GM19395 (cell line): ENCODE measurements at regions not wholly inside any gene's neighbourhood (a gene's known extent, or its start where the extent isn't known, plus 50 kb on each side); places are given as distances from the start of the nearest gene placed in this dataset.
A peak's percentile ranks its signal among the peaks of the same experiment; 100 is the strongest.
"Not testable (repeated sequence)": the region's sequence is repeated elsewhere in the genome, so short reads cannot be mapped to it uniquely, and the experiment has no call there.

ENCODE experiments used
- ATAC-seq: cut with Tn5 transposase; IDR thresholded peaks from one replicate; pipeline ENCODE4 v1.9.1; 2021; ENCODE audit warnings: mild to moderate bottlenecking, moderate library complexity; ENCODE audit not compliant: unreplicated experiment

- no peak for ATAC-seq
Observed at GRCh38 chr10:129042776-129043595, 424.1 kb upstream of the MGMT start.

GRCh38 chr10:129043691-129044090, 423.4 kb upstream of the MGMT start:
- ATAC-seq, result no peak

GRCh38 chr10:129045599-129045998, 421.4 kb upstream of the MGMT start:
- ATAC-seq, result no peak

- no peak for ATAC-seq
Observed at GRCh38 chr10:129046065-129046681, 420.9 kb upstream of the MGMT start.

- no peak for ATAC-seq
Observed at GRCh38 chr10:129046962-129047361, 420.1 kb upstream of the MGMT start.

GRCh38 chr10:129047600-129047999, 419.4 kb upstream of the MGMT start:
- no peak for ATAC-seq

- ATAC-seq, result no peak
Observed at GRCh38 chr10:129048513-129048912, 418.5 kb upstream of the MGMT start.

- ATAC-seq, result no peak
Observed at GRCh38 chr10:129049501-129049900, 417.5 kb upstream of the MGMT start.

- ATAC-seq, result no peak
Observed at GRCh38 chr10:129055225-129055624, 411.8 kb upstream of the MGMT start.

- ATAC-seq, result no peak
Observed at GRCh38 chr10:129055986-129056385, 411.1 kb upstream of the MGMT start.

- ATAC-seq, result peak; percentile 34
Observed at GRCh38 chr10:129056734-129057689, 410.0 kb upstream of the MGMT start.

GRCh38 chr10:129057856-129058663, 409.0 kb upstream of the MGMT start:
- peak; percentile 95 for ATAC-seq

GRCh38 chr10:129058664-129059155, 408.3 kb upstream of the MGMT start:
- ATAC-seq, result no peak

- no peak for ATAC-seq
Observed at GRCh38 chr10:129059977-129060376, 407.1 kb upstream of the MGMT start.

GRCh38 chr10:129063212-129063611, 403.8 kb upstream of the MGMT start:
- no peak for ATAC-seq

- ATAC-seq, result no peak
Observed at GRCh38 chr10:129063877-129064276, 403.2 kb upstream of the MGMT start.

GRCh38 chr10:129066529-129066928, 400.5 kb upstream of the MGMT start:
- not testable (repeated sequence) for ATAC-seq

GRCh38 chr10:129071411-129071810, 395.6 kb upstream of the MGMT start:
- ATAC-seq, result not testable (repeated sequence)

- no peak for ATAC-seq
Observed at GRCh38 chr10:129074939-129075338, 392.1 kb upstream of the MGMT start.

GRCh38 chr10:129075508-129075907, 391.5 kb upstream of the MGMT start:
- ATAC-seq, result no peak
